GM23248 (cell line): ENCODE measurements at regions not wholly inside any gene's neighbourhood (a gene's known extent, or its start where the extent isn't known, plus 50 kb on each side); places are given as distances from the start of the nearest gene placed in this dataset.

Experiments
- EZH2 ChIP-seq: fragments of 200-600 bp; sonication (generic); IDR thresholded peaks from 2 replicates; pipeline ENCODE4 v1.6.1; 2018; ENCODE audit warnings: antibody characterized with exemption, mild to moderate bottlenecking; ENCODE audit not compliant: insufficient read depth, poor library complexity, severe bottlenecking
- EZH2phosphoT487 ChIP-seq: fragments of 200-600 bp; sonication (generic); IDR thresholded peaks from 2 replicates; pipeline ENCODE4 v1.6.1; 2018; ENCODE audit warnings: antibody characterized with exemption, moderate library complexity, mild to moderate bottlenecking, low read depth; ENCODE audit not compliant: insufficient read depth

GRCh38 chr1:105137543-105138457, 1388.1 kb downstream of the AMY1C start:
- TF ChIP-seq EZH2 (no peak), EZH2phosphoT487 (no peak)
